GM19324 (cell line): ENCODE measurements at regions not wholly inside any gene's neighbourhood (a gene's known extent, or its start where the extent isn't known, plus 50 kb on each side); places are given as distances from the start of the nearest gene placed in this dataset.
"Not testable (repeated sequence)": the region's sequence is repeated elsewhere in the genome, so short reads cannot be mapped to it uniquely, and the experiment has no call there.

Experiments used
- ATAC-seq: cut with Tn5 transposase; IDR thresholded peaks from one replicate; pipeline ENCODE4 v1.9.1; 2021; ENCODE audit warnings: mild to moderate bottlenecking, moderate library complexity; ENCODE audit not compliant: unreplicated experiment, low FRiP score

- no peak for ATAC-seq
Observed at GRCh38 chr9:102767076-102767475, 228.1 kb upstream of the CYLC2 start.

- ATAC-seq, result no peak
Observed at GRCh38 chr9:102740578-102740977, 254.6 kb upstream of the CYLC2 start.

- no peak for ATAC-seq
Observed at GRCh38 chr9:102728946-102729345, 266.2 kb upstream of the CYLC2 start.

GRCh38 chr9:102714184-102714583 is 280.9 kb upstream of the CYLC2 start:
- ATAC-seq, result no peak

- not testable (repeated sequence) for ATAC-seq
Observed at GRCh38 chr9:102712910-102713309, 282.2 kb upstream of the CYLC2 start.

GRCh38 chr9:102700936-102701335 is 294.2 kb upstream of the CYLC2 start:
- ATAC-seq, result no peak

GRCh38 chr9:102669220-102669619 is 325.9 kb upstream of the CYLC2 start:
- no peak for ATAC-seq

- ATAC-seq, result no peak
Observed at GRCh38 chr9:102652471-102652870, 342.7 kb upstream of the CYLC2 start.

- ATAC-seq, result no peak
Observed at GRCh38 chr9:102650896-102651295, 344.2 kb upstream of the CYLC2 start.

- ATAC-seq, result no peak
Observed at GRCh38 chr9:102642651-102643050, 352.5 kb upstream of the CYLC2 start.

GRCh38 chr9:102631559-102631958 is 363.6 kb upstream of the CYLC2 start:
- ATAC-seq, result no peak

GRCh38 chr9:102609461-102609860 is 385.7 kb upstream of the CYLC2 start:
- ATAC-seq, result no peak

GRCh38 chr9:102603198-102604195 is 391.6 kb upstream of the CYLC2 start:
- not testable (repeated sequence) for ATAC-seq

GRCh38 chr9:102594241-102594640 is 400.9 kb upstream of the CYLC2 start:
- ATAC-seq, result no peak

- ATAC-seq, result no peak
Observed at GRCh38 chr9:102587281-102587680, 407.9 kb upstream of the CYLC2 start.

GRCh38 chr9:102569436-102569835 is 425.7 kb upstream of the CYLC2 start:
- no peak for ATAC-seq

- no peak for ATAC-seq
Observed at GRCh38 chr9:102551346-102551745, 443.8 kb upstream of the CYLC2 start.

- no peak for ATAC-seq
Observed at GRCh38 chr9:102550886-102551285, 444.2 kb upstream of the CYLC2 start.

- no peak for ATAC-seq
Observed at GRCh38 chr9:102550266-102550665, 444.9 kb upstream of the CYLC2 start.

GRCh38 chr9:102534031-102534430 is 461.1 kb upstream of the CYLC2 start:
- no peak for ATAC-seq

GRCh38 chr9:102521097-102521755 is 473.9 kb upstream of the CYLC2 start:
- ATAC-seq, result no peak

- ATAC-seq, result no peak
Observed at GRCh38 chr9:102519423-102519822, 475.7 kb upstream of the CYLC2 start.
